ENCODE measurements at regions not wholly inside any gene's neighbourhood (a gene's known extent, or its start where the extent isn't known, plus 50 kb on each side); places are given as distances from the start of the nearest gene placed in this dataset.

GRCh38 chr1:43104027-43104763 lies 67.9 kb downstream of the EBNA1BP2 start:
- TF ChIP-seq BHLHE40 (IDR thresholded peaks at IDR 0.05; ENCODE audit: low read depth, low read length) (no peak), CTCF (conservative IDR thresholded peaks at IDR 0.05; ENCODE audit: low read depth, low read length) (no peak), RAD21 (IDR thresholded peaks at IDR 0.05; ENCODE audit: low read length) (no peak), NFE2L2 (IDR thresholded peaks at IDR 0.05; ENCODE audit: low read depth, low read length) (no peak), POLR2A (IDR thresholded peaks at IDR 0.05; ENCODE audit: low read depth, low read length) (no peak), MXI1 (IDR thresholded peaks at IDR 0.05; ENCODE audit: borderline replicate concordance, low read depth, low read length) (no peak)
